CD1c-positive myeloid dendritic cell (primary cell): ENCODE measurements at regions not wholly inside any gene's neighbourhood (a gene's known extent, or its start where the extent isn't known, plus 50 kb on each side); places are given as distances from the start of the nearest gene placed in this dataset.
"Not testable (repeated sequence)": the region's sequence is repeated elsewhere in the genome, so short reads cannot be mapped to it uniquely, and the experiment has no call there.

ENCODE experiments used
- DNase-seq: peaks from one replicate; pipeline ENCODE4 v3.0.0-alpha.2; 2016; ENCODE audit errors: extremely low spot score

- DNase-seq: no peak
Observed at GRCh38 chr15:35282965-35283496, 197.9 kb upstream of the NANOGP8 start.

GRCh38 chr15:35281515-35281914 lies 196.4 kb upstream of the NANOGP8 start:
- no peak for DNase-seq

- DNase-seq: no peak
Observed at GRCh38 chr15:35279811-35280210, 194.7 kb upstream of the NANOGP8 start.

- DNase-seq: no peak
Observed at GRCh38 chr15:35271371-35272043, 186.4 kb upstream of the NANOGP8 start.

- no peak for DNase-seq
Observed at GRCh38 chr15:35260941-35261340, 175.8 kb upstream of the NANOGP8 start.

GRCh38 chr15:35260274-35260673 lies 175.2 kb upstream of the NANOGP8 start:
- DNase-seq: not testable (repeated sequence)

- no peak for DNase-seq
Observed at GRCh38 chr15:35256551-35256950, 171.5 kb upstream of the NANOGP8 start.

- DNase-seq: no peak
Observed at GRCh38 chr15:35256141-35256540, 171.0 kb upstream of the NANOGP8 start.

GRCh38 chr15:35254908-35255307 lies 169.8 kb upstream of the NANOGP8 start:
- not testable (repeated sequence) for DNase-seq

- DNase-seq: no peak
Observed at GRCh38 chr15:35254062-35254461, 169.0 kb upstream of the NANOGP8 start.

- DNase-seq: no peak
Observed at GRCh38 chr15:35252351-35252865, 167.3 kb upstream of the NANOGP8 start.

- no peak for DNase-seq
Observed at GRCh38 chr15:35247150-35247549, 162.1 kb upstream of the NANOGP8 start.

- no peak for DNase-seq
Observed at GRCh38 chr15:35246451-35246850, 161.4 kb upstream of the NANOGP8 start.

- not testable (repeated sequence) for DNase-seq
Observed at GRCh38 chr15:35245681-35246080, 160.6 kb upstream of the NANOGP8 start.

- no peak for DNase-seq
Observed at GRCh38 chr15:35244227-35244626, 159.1 kb upstream of the NANOGP8 start.

GRCh38 chr15:35243758-35244157 lies 158.7 kb upstream of the NANOGP8 start:
- DNase-seq: no peak

- DNase-seq: not testable (repeated sequence)
Observed at GRCh38 chr15:35239693-35240092, 154.6 kb upstream of the NANOGP8 start.

GRCh38 chr15:35238448-35238847 lies 153.4 kb upstream of the NANOGP8 start:
- DNase-seq: not testable (repeated sequence)

- no peak for DNase-seq
Observed at GRCh38 chr15:35229085-35229484, 144.0 kb upstream of the NANOGP8 start.

- DNase-seq: no peak
Observed at GRCh38 chr15:35218215-35218614, 133.1 kb upstream of the NANOGP8 start.

GRCh38 chr15:35215093-35215492 lies 130.0 kb upstream of the NANOGP8 start:
- DNase-seq: no peak

- DNase-seq: no peak
Observed at GRCh38 chr15:35211240-35211902, 126.3 kb upstream of the NANOGP8 start.

- DNase-seq: no peak
Observed at GRCh38 chr15:35210370-35210769, 125.3 kb upstream of the NANOGP8 start.
